Hepatocyte (in vitro differentiated cells): ENCODE measurements at regions not wholly inside any gene's neighbourhood (a gene's known extent, or its start where the extent isn't known, plus 50 kb on each side); places are given as distances from the start of the nearest gene placed in this dataset.
A peak's percentile ranks its signal among the peaks of the same experiment; 100 is the strongest.

Experiments used
- CTCF ChIP-seq: fragments of 200-600 bp; sonication (generic); IDR thresholded peaks from 2 replicates; pipeline ENCODE4 v1.5.1; 2016; ENCODE audit warnings: antibody characterized with exemption, mild to moderate bottlenecking; ENCODE audit not compliant: poor library complexity
- EZH2 ChIP-seq: fragments of 200-600 bp; sonication (generic); IDR thresholded peaks from 2 replicates; pipeline ENCODE4 v1.6.1; 2016; ENCODE audit warnings: antibody characterized with exemption, mild to moderate bottlenecking, borderline replicate concordance
- EZH2phosphoT487 ChIP-seq: fragments of 200-600 bp; sonication (generic); IDR thresholded peaks from one replicate; pipeline ENCODE4 v1.6.1; 2018; ENCODE audit warnings: antibody characterized with exemption, mild to moderate bottlenecking, low read depth, moderate library complexity; ENCODE audit not compliant: unreplicated experiment, severe bottlenecking

GRCh38 chr7:98745722-98746318, 124.0 kb downstream of the TMEM130 start:
- TF ChIP-seq EZH2 (no peak), CTCF (peak; percentile 70), EZH2phosphoT487 (no peak)
